ENCODE measurements at regions not wholly inside any gene's neighbourhood (a gene's known extent, or its start where the extent isn't known, plus 50 kb on each side); places are given as distances from the start of the nearest gene placed in this dataset.

- Histone ChIP-seq H3K9me3 (no peaks in the 10 kb centered on the region), H3K27me3 (ENCODE audit: low read depth) (no peaks in the 10 kb centered on the region), H3K4me1 (peaks cover 14% of the 10 kb centered on the region), H3K27ac (no peak overlapping the region), H3K4me3 (no peak overlapping the region), H3K36me3 (no peaks in the 10 kb centered on the region)
- no peak for DNase-seq
- no peak for ATAC-seq
- no peak for TF ChIP-seq CTCF (IDR thresholded peaks at IDR 0.05)
- intact Hi-C loops (cut with DNase I), result no loop called here
These were observed 121.5 kb downstream of the APIP start for GRCh38 chr11:34794696-34795095.

- Histone ChIP-seq H3K4me1 (peaks cover 14% of the 10 kb centered on the region), H3K27me3 (ENCODE audit: low read depth) (no peaks in the 10 kb centered on the region), H3K9me3 (no peaks in the 10 kb centered on the region), H3K36me3 (no peaks in the 10 kb centered on the region), H3K4me3 (no peak overlapping the region), H3K27ac (no peak overlapping the region)
- DNase-seq, result no peak
- no peak for ATAC-seq
- intact Hi-C loops (cut with DNase I), result no loop called here
- TF ChIP-seq CTCF (IDR thresholded peaks at IDR 0.05), result no peak
These were observed 122.5 kb downstream of the APIP start for GRCh38 chr11:34793666-34794065.

GRCh38 chr11:34792814-34793258, 123.3 kb downstream of the APIP start:
- H3K27ac ChIP-seq, result no peak overlapping the region
- ATAC-seq (no peak), DNase-seq (no peak)
- peaks cover 14% of the 10 kb centered on the region for H3K4me1 ChIP-seq
- no peak for TF ChIP-seq CTCF (IDR thresholded peaks at IDR 0.05)
- H3K27me3 ChIP-seq (ENCODE audit: low read depth), result no peaks in the 10 kb centered on the region
- H3K4me3 ChIP-seq, result no peak overlapping the region
- intact Hi-C loops (cut with DNase I), result no loop called here
- H3K9me3 ChIP-seq, result no peaks in the 10 kb centered on the region
- H3K36me3 ChIP-seq, result no peaks in the 10 kb centered on the region

- Histone ChIP-seq H3K4me1 (peaks cover 14% of the 10 kb centered on the region), H3K27ac (no peak overlapping the region), H3K27me3 (ENCODE audit: low read depth) (no peaks in the 10 kb centered on the region), H3K9me3 (no peaks in the 10 kb centered on the region), H3K4me3 (no peak overlapping the region), H3K36me3 (no peaks in the 10 kb centered on the region)
- no peak for TF ChIP-seq CTCF (IDR thresholded peaks at IDR 0.05)
- intact Hi-C loops (cut with DNase I), result no loop called here
- ATAC-seq, result no peak
- no peak for DNase-seq
These were observed 124.2 kb downstream of the APIP start for GRCh38 chr11:34791780-34792542.

- no peak for TF ChIP-seq CTCF (IDR thresholded peaks at IDR 0.05)
- no peak for ATAC-seq
- no peak for DNase-seq
- Histone ChIP-seq H3K27ac (no peak overlapping the region), H3K27me3 (ENCODE audit: low read depth) (no peaks in the 10 kb centered on the region), H3K36me3 (no peaks in the 10 kb centered on the region), H3K9me3 (no peaks in the 10 kb centered on the region), H3K4me1 (peaks cover 14% of the 10 kb centered on the region), H3K4me3 (no peak overlapping the region)
- intact Hi-C loops (cut with DNase I), result no loop called here
These were observed 125.6 kb downstream of the APIP start for GRCh38 chr11:34790620-34791019.

Measured in lower lobe of right lung (tissue), 2 donors.